GM10266 (cell line): ENCODE measurements at regions not wholly inside any gene's neighbourhood (a gene's known extent, or its start where the extent isn't known, plus 50 kb on each side); places are given as distances from the start of the nearest gene placed in this dataset.

ENCODE experiments used
- DNase-seq: peaks from one replicate; pipeline ENCODE4 v3.0.0; 2012; ENCODE audit errors: extremely low spot score
- TF ChIP-seq, protein P1 (sequence below): IDR thresholded peaks from 2 replicates; pipeline ENCODE4 v1.5.1; 2012; ENCODE audit warnings: mild to moderate bottlenecking, low read depth; ENCODE audit not compliant: control insufficient read depth, insufficient read depth; ENCODE audit errors: missing control alignments

DNA sequence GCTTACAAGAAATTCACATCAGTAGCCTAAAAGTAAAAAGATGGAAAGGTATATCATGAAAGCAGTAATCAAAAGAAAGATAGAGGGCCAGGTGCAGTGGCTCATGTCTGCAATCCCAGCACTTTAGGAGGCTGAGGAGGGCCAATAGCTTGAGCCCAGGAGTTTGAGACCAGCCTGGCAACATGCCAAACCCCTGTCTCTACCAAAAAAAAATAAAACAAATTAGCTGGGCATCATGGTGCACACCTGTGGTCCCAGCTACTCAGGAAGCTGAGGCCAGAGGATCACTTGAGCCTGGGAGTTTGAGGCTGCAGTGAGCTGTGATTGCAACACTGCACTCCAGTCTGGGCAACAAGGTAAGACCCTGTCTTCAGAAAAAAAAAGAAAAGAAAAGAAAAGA is 55.5 kb downstream of the GSPT2 start:
- TF ChIP-seq, protein P1, sequence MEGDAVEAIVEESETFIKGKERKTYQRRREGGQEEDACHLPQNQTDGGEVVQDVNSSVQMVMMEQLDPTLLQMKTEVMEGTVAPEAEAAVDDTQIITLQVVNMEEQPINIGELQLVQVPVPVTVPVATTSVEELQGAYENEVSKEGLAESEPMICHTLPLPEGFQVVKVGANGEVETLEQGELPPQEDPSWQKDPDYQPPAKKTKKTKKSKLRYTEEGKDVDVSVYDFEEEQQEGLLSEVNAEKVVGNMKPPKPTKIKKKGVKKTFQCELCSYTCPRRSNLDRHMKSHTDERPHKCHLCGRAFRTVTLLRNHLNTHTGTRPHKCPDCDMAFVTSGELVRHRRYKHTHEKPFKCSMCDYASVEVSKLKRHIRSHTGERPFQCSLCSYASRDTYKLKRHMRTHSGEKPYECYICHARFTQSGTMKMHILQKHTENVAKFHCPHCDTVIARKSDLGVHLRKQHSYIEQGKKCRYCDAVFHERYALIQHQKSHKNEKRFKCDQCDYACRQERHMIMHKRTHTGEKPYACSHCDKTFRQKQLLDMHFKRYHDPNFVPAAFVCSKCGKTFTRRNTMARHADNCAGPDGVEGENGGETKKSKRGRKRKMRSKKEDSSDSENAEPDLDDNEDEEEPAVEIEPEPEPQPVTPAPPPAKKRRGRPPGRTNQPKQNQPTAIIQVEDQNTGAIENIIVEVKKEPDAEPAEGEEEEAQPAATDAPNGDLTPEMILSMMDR, result no peak

DNA sequence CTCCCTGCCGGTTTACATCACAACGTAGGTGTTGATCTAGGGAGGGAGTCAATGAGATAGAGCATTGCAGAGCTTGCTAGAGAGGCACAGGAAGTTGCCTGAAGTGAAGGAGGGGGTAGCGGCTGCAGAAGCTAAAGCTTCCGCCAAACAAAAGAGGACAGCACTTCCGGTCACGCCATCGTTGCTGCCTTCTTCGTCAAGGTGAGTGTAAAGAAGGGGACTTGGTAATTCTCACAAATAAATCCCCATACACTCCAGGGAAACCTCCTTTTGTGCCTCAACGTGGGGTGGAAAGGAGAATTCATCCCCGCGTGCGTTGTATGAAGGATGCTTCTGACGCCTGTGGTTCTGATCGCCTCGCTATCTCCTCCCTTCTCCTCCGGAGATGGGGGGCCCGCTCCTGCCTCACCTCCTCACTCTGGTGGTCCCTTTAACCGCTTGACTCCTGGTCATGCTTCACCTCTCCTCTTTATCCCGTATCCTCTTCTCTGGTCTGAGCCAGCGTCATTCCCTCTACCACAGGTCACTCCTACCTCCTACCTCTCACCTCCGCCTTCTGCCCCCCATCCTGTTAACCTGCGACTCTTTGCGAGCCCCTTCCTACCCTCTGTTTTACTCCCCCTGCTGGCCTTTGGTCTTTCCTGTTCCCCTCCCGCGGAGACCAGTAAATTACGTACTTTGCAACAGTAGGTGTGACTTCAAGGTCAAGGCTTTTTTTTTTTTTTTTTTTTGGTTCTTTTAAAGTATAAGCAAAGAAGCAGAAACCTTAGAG is 59.9 kb downstream of the GSPT2 start:
- TF ChIP-seq, protein P1, result peak; percentile 50
- DNase-seq, result peak; percentile 32

More for the DNA sequence above, 55.5 kb downstream of the GSPT2 start:
- DNase-seq, result no peak

- no peak for DNase-seq
- TF ChIP-seq, protein P1, result no peak
Observed at GRCh38 chrX:51803833-51804232, 60.6 kb downstream of the GSPT2 start.

- DNase-seq, result no peak
- TF ChIP-seq, protein P1, result no peak
Observed at GRCh38 chrX:51804741-51805140, 61.5 kb downstream of the GSPT2 start.

DNA sequence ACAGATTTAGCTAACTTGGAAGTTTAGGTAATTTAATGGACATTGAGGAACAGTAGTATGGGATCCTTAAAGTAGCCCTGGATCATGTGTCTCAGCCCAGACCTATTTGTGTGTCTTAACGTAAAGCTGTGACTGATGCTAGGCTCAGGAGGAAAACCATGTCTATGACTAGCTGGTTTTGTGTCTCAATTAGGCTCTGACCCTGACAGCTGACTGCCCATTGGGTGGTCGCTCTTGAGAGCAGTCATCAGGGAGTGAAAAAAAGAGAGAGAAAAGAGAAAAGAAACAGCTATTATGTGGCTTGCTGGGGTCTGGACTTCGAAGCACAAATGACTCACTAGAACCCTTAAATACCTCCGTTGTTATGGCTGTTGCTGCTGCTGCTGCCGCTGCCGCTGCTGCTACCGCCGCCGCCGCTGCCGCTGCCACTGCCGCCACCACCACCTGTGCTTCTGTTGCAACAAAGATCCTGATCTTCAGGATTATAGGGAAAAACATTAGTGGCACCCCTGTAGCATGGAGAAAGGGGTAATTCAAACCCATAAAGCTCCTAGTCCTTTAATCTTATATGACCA is 70.7 kb downstream of the GSPT2 start:
- TF ChIP-seq, protein P1, result no peak
- DNase-seq, result no peak

GRCh38 chrX:51824061-51824460 is 69.4 kb upstream of the MAGED1 start:
- DNase-seq, result no peak
- TF ChIP-seq, protein P1, result no peak

DNA sequence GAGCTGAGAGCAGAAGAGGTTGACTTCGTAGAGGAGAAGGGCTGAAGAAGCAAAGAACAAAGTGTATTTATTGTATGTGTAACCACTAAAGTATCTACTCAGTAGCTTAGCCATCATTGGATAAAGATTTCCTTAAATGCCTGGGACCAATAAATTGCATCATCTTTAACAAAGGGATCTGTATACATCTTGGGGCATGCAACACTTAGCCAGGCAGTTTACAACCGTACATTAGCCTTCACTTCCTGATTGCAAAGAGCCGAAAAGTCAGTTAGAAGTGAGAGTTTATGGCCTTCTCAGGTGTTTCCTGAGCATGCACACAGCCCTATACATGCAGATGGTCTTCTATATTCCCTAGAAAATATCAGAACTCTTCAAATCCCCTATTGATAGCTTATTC is 68.0 kb upstream of the MAGED1 start:
- TF ChIP-seq, protein P1, result no peak
- DNase-seq, result no peak
